GM21737 (cell line): ENCODE measurements at regions not wholly inside any gene's neighbourhood (a gene's known extent, or its start where the extent isn't known, plus 50 kb on each side); places are given as distances from the start of the nearest gene placed in this dataset.

Experiments
- ATAC-seq: cut with Tn5 transposase; IDR thresholded peaks from one replicate; pipeline ENCODE4 v1.9.1; 2021; ENCODE audit warnings: mild to moderate bottlenecking, moderate library complexity; ENCODE audit not compliant: unreplicated experiment

- ATAC-seq = no peak
These were observed 124.0 kb upstream of the PJA2 start for GRCh38 chr5:109533751-109534272.

GRCh38 chr5:109532773-109533364 lies 123.1 kb upstream of the PJA2 start:
- ATAC-seq = no peak

GRCh38 chr5:109531262-109531661 lies 121.5 kb upstream of the PJA2 start:
- no peak for ATAC-seq

GRCh38 chr5:109529987-109530386 lies 120.2 kb upstream of the PJA2 start:
- no peak for ATAC-seq

GRCh38 chr5:109529520-109529919 lies 119.7 kb upstream of the PJA2 start:
- no peak for ATAC-seq

- ATAC-seq = no peak
These were observed 114.8 kb upstream of the PJA2 start for GRCh38 chr5:109524555-109524954.

- ATAC-seq = no peak
These were observed 114.3 kb upstream of the PJA2 start for GRCh38 chr5:109524026-109524425.

- no peak for ATAC-seq
These were observed 112.6 kb upstream of the PJA2 start for GRCh38 chr5:109522404-109522803.

GRCh38 chr5:109519416-109519815 lies 109.6 kb upstream of the PJA2 start:
- no peak for ATAC-seq

- ATAC-seq = no peak
These were observed 106.6 kb upstream of the PJA2 start for GRCh38 chr5:109516390-109516789.

- ATAC-seq = no peak
These were observed 102.4 kb upstream of the PJA2 start for GRCh38 chr5:109511980-109512734.

- ATAC-seq = no peak
These were observed 96.8 kb upstream of the PJA2 start for GRCh38 chr5:109506556-109506955.

GRCh38 chr5:109496112-109496511 lies 86.3 kb upstream of the PJA2 start:
- ATAC-seq = no peak

- no peak for ATAC-seq
These were observed 78.1 kb upstream of the PJA2 start for GRCh38 chr5:109487753-109488420.

- no peak for ATAC-seq
These were observed 76.5 kb upstream of the PJA2 start for GRCh38 chr5:109486200-109486804.

GRCh38 chr5:109485030-109485429 lies 75.3 kb upstream of the PJA2 start:
- no peak for ATAC-seq

- ATAC-seq = no peak
These were observed 74.8 kb upstream of the PJA2 start for GRCh38 chr5:109484597-109484996.

GRCh38 chr5:109483395-109483971 lies 73.7 kb upstream of the PJA2 start:
- no peak for ATAC-seq

- no peak for ATAC-seq
These were observed 73.0 kb upstream of the PJA2 start for GRCh38 chr5:109482748-109483147.

- no peak for ATAC-seq
These were observed 69.6 kb upstream of the PJA2 start for GRCh38 chr5:109479260-109479860.

- ATAC-seq = no peak
These were observed 69.1 kb upstream of the PJA2 start for GRCh38 chr5:109478830-109479229.
